Endodermal cell (in vitro differentiated cells): ENCODE measurements at regions not wholly inside any gene's neighbourhood (a gene's known extent, or its start where the extent isn't known, plus 50 kb on each side); places are given as distances from the start of the nearest gene placed in this dataset.

Source experiments
- DNase-seq: peaks from one replicate; pipeline ENCODE4 v3.0.0-alpha.2; 2017
- H3K27ac ChIP-seq: 2 replicates; pipeline ENCODE4 v1.5.1; 2013; ENCODE audit warnings: mild to moderate bottlenecking, low read depth, low read length, moderate library complexity
- H3K27me3 ChIP-seq: 2 replicates; pipeline ENCODE4 v1.6.1; 2013; ENCODE audit warnings: mild to moderate bottlenecking, low read length, moderate library complexity; ENCODE audit not compliant: insufficient read depth, control insufficient read depth, poor library complexity, severe bottlenecking
- H3K36me3 ChIP-seq: 2 replicates; pipeline ENCODE4 v1.7.0; 2013; ENCODE audit warnings: mild to moderate bottlenecking, low read length, moderate library complexity; ENCODE audit not compliant: control insufficient read depth, insufficient read depth
- H3K4me1 ChIP-seq: one replicate; pipeline ENCODE4 v1.7.0; 2013; ENCODE audit warnings: low read length; ENCODE audit not compliant: control insufficient read depth, insufficient read depth
- H3K4me3 ChIP-seq: 2 replicates; pipeline ENCODE4 v1.5.1; 2013; ENCODE audit warnings: mild to moderate bottlenecking, low read length, moderate library complexity
- H3K9ac ChIP-seq: 2 replicates; pipeline ENCODE4 v1.6.1; 2013; ENCODE audit warnings: mild to moderate bottlenecking, low read length, moderate library complexity; ENCODE audit not compliant: poor library complexity, severe bottlenecking; ENCODE audit errors: extremely low read depth
- H3K9me3 ChIP-seq: 2 replicates; pipeline ENCODE4 v1.6.1; 2013; ENCODE audit warnings: mild to moderate bottlenecking, low read length, moderate library complexity; ENCODE audit not compliant: control insufficient read depth
- H3K27ac Mint-ChIP-seq: 2 replicates; pipeline ENCODE4 v1.8.0; 2020; ENCODE audit warnings: mixed read lengths
- H3K27me3 Mint-ChIP-seq: 2 replicates; pipeline ENCODE4 v1.8.0; 2021; ENCODE audit warnings: mild to moderate bottlenecking, mixed read lengths; ENCODE audit not compliant: insufficient read depth
- H3K36me3 Mint-ChIP-seq: 2 replicates; pipeline ENCODE4 v1.8.0; 2020; ENCODE audit warnings: low read depth, mixed read lengths
- H3K4me1 Mint-ChIP-seq: 2 replicates; pipeline ENCODE4 v1.8.0; 2020; ENCODE audit warnings: mixed read lengths
- H3K4me3 Mint-ChIP-seq: 2 replicates; pipeline ENCODE4 v1.8.0; 2020; ENCODE audit warnings: mild to moderate bottlenecking, moderate library complexity, mixed read lengths
- H3K9me3 Mint-ChIP-seq: 2 replicates; pipeline ENCODE4 v1.8.0; 2020; ENCODE audit warnings: mild to moderate bottlenecking, mixed read lengths
- WGBS, 2 experiments: methylation state at CpG; one replicate each; pipeline versions ENCODE4 v1.1.5 to v1.1.7; 2013; ENCODE audit warnings: missing lambda C conversion rate in 2 of 2, mixed read lengths in 1 of 2; ENCODE audit not compliant: insufficient coverage in 1 of 2, insufficient read length in 1 of 2; 5-methylcytosine and 5-hydroxymethylcytosine counted together
- TF ChIP-seq, protein P1 (sequence below): fragments of 200-600 bp; sonication (generic); conservative IDR thresholded peaks from 2 replicates; pipeline ENCODE4 v1.5.0; 2021; ENCODE audit warnings: antibody characterized with exemption, mild to moderate bottlenecking

DNA sequence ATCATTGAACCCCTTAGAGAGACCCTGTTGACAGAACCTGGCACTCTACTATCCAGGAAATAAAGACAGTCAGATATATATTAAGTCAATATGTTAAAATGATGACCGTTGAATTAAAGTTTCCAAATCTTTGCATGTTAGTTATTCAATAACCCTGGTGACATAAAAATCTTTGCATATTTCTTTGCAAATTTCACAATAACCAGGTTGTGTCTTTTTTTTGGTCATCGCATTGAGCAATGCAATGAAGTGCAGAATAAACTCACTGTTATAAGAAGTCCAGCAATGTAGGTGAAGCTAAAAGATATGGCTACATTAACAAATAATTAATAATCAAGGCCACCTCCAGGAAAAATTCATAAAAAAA lies 596.9 kb downstream of the NYAP2 start:
- Mint-ChIP-seq H3K27ac (no peak overlapping the region), H3K9me3 (no peaks in the 10 kb centered on the region), H3K4me3 (no peak overlapping the region), H3K27me3 (no peaks in the 10 kb centered on the region), H3K4me1 (peaks cover 7% of the 10 kb centered on the region), H3K36me3 (no peaks in the 10 kb centered on the region)
- TF ChIP-seq, protein P1, sequence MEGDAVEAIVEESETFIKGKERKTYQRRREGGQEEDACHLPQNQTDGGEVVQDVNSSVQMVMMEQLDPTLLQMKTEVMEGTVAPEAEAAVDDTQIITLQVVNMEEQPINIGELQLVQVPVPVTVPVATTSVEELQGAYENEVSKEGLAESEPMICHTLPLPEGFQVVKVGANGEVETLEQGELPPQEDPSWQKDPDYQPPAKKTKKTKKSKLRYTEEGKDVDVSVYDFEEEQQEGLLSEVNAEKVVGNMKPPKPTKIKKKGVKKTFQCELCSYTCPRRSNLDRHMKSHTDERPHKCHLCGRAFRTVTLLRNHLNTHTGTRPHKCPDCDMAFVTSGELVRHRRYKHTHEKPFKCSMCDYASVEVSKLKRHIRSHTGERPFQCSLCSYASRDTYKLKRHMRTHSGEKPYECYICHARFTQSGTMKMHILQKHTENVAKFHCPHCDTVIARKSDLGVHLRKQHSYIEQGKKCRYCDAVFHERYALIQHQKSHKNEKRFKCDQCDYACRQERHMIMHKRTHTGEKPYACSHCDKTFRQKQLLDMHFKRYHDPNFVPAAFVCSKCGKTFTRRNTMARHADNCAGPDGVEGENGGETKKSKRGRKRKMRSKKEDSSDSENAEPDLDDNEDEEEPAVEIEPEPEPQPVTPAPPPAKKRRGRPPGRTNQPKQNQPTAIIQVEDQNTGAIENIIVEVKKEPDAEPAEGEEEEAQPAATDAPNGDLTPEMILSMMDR = no peak
- Histone ChIP-seq H3K4me1 (no peaks in the 10 kb centered on the region), H3K36me3 (no peaks in the 10 kb centered on the region), H3K9ac (no peak overlapping the region), H3K27ac (no peak overlapping the region), H3K27me3 (no peaks in the 10 kb centered on the region), H3K4me3 (no peak overlapping the region), H3K9me3 (no peaks in the 10 kb centered on the region)
- no peak for DNase-seq
- WGBS, 2 experiments = 67 to 83% methylated on average over 1 to 2 of the region's 2 CpGs

DNA sequence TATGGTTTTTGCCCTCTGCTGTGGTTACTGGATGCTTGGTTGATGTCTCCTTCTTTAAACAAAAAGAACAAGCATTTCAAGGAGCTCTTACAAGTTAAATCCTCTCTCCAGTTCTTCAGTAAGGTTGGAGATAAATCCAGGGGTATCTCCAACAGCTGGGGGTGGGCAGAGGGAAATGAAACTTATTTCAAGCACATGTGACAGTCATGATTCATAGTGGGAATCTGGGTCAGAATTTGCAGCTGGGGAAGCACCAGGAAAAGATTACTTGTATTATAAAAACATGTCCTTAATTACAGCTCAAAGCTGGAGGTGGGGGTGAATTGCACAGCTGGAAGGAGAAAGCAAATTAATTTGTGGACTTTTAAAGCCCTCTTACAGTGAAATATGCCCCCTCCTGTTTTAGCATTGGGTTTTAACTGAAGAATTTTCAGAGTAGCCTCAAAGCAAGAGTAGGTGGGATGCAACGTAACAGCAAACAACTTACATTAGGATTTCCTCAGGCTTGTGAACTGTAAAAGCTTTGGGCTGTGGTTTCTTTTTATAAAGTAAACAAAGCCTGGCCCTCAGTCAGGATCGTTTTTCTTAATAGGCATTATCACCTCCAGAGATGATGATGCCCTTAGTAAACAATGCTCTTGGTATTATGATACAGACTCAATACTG lies 596.4 kb downstream of the NYAP2 start:
- WGBS, 2 experiments = 60 to 83% methylated on average over 1 to 2 of the region's 2 CpGs
- Mint-ChIP-seq H3K27me3 (no peaks in the 10 kb centered on the region), H3K27ac (no peak overlapping the region), H3K4me1 (peaks cover 7% of the 10 kb centered on the region), H3K36me3 (no peaks in the 10 kb centered on the region), H3K4me3 (no peak overlapping the region), H3K9me3 (no peaks in the 10 kb centered on the region)
- H3K4me3 ChIP-seq = no peak overlapping the region
- no peaks in the 10 kb centered on the region for H3K4me1 ChIP-seq
- H3K27me3 ChIP-seq = no peaks in the 10 kb centered on the region
- no peaks in the 10 kb centered on the region for H3K9me3 ChIP-seq
- H3K27ac ChIP-seq = no peak overlapping the region
- TF ChIP-seq, protein P1 = no peak
- no peak for DNase-seq
- no peaks in the 10 kb centered on the region for H3K36me3 ChIP-seq
- H3K9ac ChIP-seq = no peak overlapping the region

DNA sequence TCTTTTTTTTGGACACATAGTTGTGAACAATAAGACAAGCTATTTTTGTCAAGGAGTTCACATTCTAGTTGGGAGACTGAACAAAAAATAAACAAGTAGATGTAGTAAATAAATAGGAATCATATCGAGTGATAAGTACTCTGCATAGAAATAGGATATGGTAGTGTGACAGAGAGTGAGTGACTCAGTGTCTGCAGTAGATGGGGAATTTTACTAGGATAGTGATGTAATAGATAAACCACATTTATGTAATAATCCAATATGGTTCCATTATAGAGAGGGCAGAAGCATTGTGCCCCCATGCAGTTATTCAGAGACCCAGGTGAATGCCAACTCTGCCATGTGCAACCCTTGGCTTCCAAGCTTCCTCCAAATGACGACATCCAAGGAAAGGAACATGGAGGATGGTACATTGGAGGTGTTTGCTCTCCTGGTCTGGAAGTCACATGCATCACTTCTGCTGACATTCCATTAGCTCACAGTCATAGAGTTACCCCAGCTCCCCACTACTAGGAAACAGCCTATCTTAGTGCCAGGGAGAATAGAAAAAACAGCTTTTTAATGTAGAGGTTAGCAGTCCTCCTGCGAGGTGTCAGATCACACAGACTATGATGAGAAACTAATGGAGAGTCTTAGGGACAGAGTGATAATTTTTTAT lies 595.4 kb downstream of the NYAP2 start:
- no peaks in the 10 kb centered on the region for H3K36me3 ChIP-seq
- no peak overlapping the region for H3K4me3 ChIP-seq
- TF ChIP-seq, protein P1 = no peak
- H3K27ac Mint-ChIP-seq = no peak overlapping the region
- DNase-seq = no peak
- no peaks in the 10 kb centered on the region for H3K27me3 Mint-ChIP-seq
- H3K27me3 ChIP-seq = no peaks in the 10 kb centered on the region
- 95 to 100% methylated on average over 1 to 3 of the region's 3 CpGs for WGBS, 2 experiments
- no peak overlapping the region for H3K9ac ChIP-seq
- no peak overlapping the region for H3K27ac ChIP-seq
- H3K4me1 Mint-ChIP-seq = peaks cover 7% of the 10 kb centered on the region
- H3K4me1 ChIP-seq = no peaks in the 10 kb centered on the region
- H3K36me3 Mint-ChIP-seq = no peaks in the 10 kb centered on the region
- H3K9me3 ChIP-seq = no peaks in the 10 kb centered on the region
- H3K9me3 Mint-ChIP-seq = no peaks in the 10 kb centered on the region
- no peak overlapping the region for H3K4me3 Mint-ChIP-seq
